Astrocyte (in vitro differentiated cells and primary cell): ENCODE measurements at regions not wholly inside any gene's neighbourhood (a gene's known extent, or its start where the extent isn't known, plus 50 kb on each side); places are given as distances from the start of the nearest gene placed in this dataset.

ENCODE experiments used
- DNase-seq: peaks from one replicate; pipeline ENCODE4 v3.0.0-alpha.2; 2010; ENCODE audit warnings: low read depth
- FAIRE-seq: peaks from 2 replicates; lab custom pipeline; 2011; peaks lifted over from hg19 to GRCh38; lab: Jason Lieb, UNC
- H2AFZ ChIP-seq: 2 replicates; pipeline ENCODE4 v1.6.0; 2012; ENCODE audit warnings: low read depth, low read length, inconsistent platforms
- H3K27ac ChIP-seq: 2 replicates; pipeline ENCODE4 v1.5.1; 2011; ENCODE audit warnings: low read depth, low read length, inconsistent platforms
- H3K27me3 ChIP-seq: 2 replicates; pipeline ENCODE4 v1.6.0; 2011; ENCODE audit warnings: low read length, inconsistent platforms; ENCODE audit not compliant: insufficient read depth
- H3K36me3 ChIP-seq: 2 replicates; pipeline ENCODE4 v1.5.1; 2011; ENCODE audit warnings: low read length, inconsistent platforms; ENCODE audit not compliant: insufficient read depth
- H3K4me1 ChIP-seq: 2 replicates; pipeline ENCODE4 v1.5.1; 2011; ENCODE audit warnings: low read length, inconsistent platforms; ENCODE audit not compliant: insufficient read depth
- H3K4me2 ChIP-seq: 2 replicates; pipeline ENCODE4 v1.6.0; 2012; ENCODE audit warnings: low read length, inconsistent platforms
- H3K4me3 ChIP-seq: 2 replicates; pipeline ENCODE4 v1.5.1; 2011; ENCODE audit warnings: low read depth, mild to moderate bottlenecking, low read length, inconsistent platforms; ENCODE audit not compliant: insufficient read depth
- H3K79me2 ChIP-seq: 2 replicates; pipeline ENCODE4 v1.6.0; 2012; ENCODE audit warnings: mild to moderate bottlenecking, low read length, inconsistent platforms; ENCODE audit not compliant: insufficient read depth
- H3K9ac ChIP-seq: 2 replicates; pipeline ENCODE4 v1.6.0; 2012; ENCODE audit warnings: mild to moderate bottlenecking, low read length, inconsistent platforms
- H3K9me3 ChIP-seq: 2 replicates; pipeline ENCODE4 v1.5.1; 2012; ENCODE audit warnings: low read depth, mild to moderate bottlenecking, low read length, inconsistent platforms; ENCODE audit not compliant: insufficient read depth
- H4K20me1 ChIP-seq: 2 replicates; pipeline ENCODE4 v1.6.0; 2012; ENCODE audit warnings: low read length, inconsistent platforms; ENCODE audit not compliant: insufficient read depth
- H3K27ac Mint-ChIP-seq: one replicate; pipeline ENCODE4 v1.8.0; 2021; ENCODE audit warnings: mild to moderate bottlenecking, mixed read lengths; ENCODE audit not compliant: unreplicated experiment
- H3K27me3 Mint-ChIP-seq: one replicate; pipeline ENCODE4 v1.8.0; 2021; ENCODE audit warnings: low read depth, mixed read lengths; ENCODE audit not compliant: unreplicated experiment
- H3K36me3 Mint-ChIP-seq: one replicate; pipeline ENCODE4 v1.8.0; 2021; ENCODE audit warnings: low read depth, mixed read lengths; ENCODE audit not compliant: unreplicated experiment
- H3K4me1 Mint-ChIP-seq: one replicate; pipeline ENCODE4 v1.8.0; 2021; ENCODE audit warnings: low read depth, mixed read lengths; ENCODE audit not compliant: unreplicated experiment
- H3K4me3 Mint-ChIP-seq: one replicate; pipeline ENCODE4 v1.8.0; 2021; ENCODE audit warnings: mild to moderate bottlenecking, moderate library complexity, mixed read lengths; ENCODE audit not compliant: unreplicated experiment
- H3K9me3 Mint-ChIP-seq: one replicate; pipeline ENCODE4 v1.8.0; 2021; ENCODE audit warnings: mild to moderate bottlenecking, mixed read lengths; ENCODE audit not compliant: unreplicated experiment
- CTCF ChIP-seq: IDR thresholded peaks from 2 replicates; pipeline ENCODE4 v1.5.1; 2011; ENCODE audit warnings: low read depth, mild to moderate bottlenecking, inconsistent platforms, low read length, moderate library complexity; ENCODE audit not compliant: insufficient read depth
- EZH2 ChIP-seq: IDR thresholded peaks from 2 replicates; pipeline ENCODE4 v1.6.1; 2012; ENCODE audit warnings: mild to moderate bottlenecking, low read length, inconsistent platforms; ENCODE audit not compliant: insufficient read depth

GRCh38 chr4:78675325-78675724 is 100.8 kb upstream of the BMP2K start:
- H3K9ac ChIP-seq, result no peak overlapping the region
- H3K4me2 ChIP-seq, result no peak overlapping the region
- no peak overlapping the region for H3K4me3 ChIP-seq
- H2AFZ ChIP-seq, result no peak overlapping the region
- H3K27ac Mint-ChIP-seq, result no peak overlapping the region
- no peaks in the 10 kb centered on the region for H3K9me3 ChIP-seq
- H3K4me1 ChIP-seq, result no peaks in the 10 kb centered on the region
- H3K36me3 ChIP-seq, result no peaks in the 10 kb centered on the region
- H3K27ac ChIP-seq, result no peak overlapping the region
- H3K4me1 Mint-ChIP-seq, result no peaks in the 10 kb centered on the region
- H3K9me3 Mint-ChIP-seq, result no peaks in the 10 kb centered on the region
- no peaks in the 10 kb centered on the region for H4K20me1 ChIP-seq
- no peaks in the 10 kb centered on the region for H3K79me2 ChIP-seq
- no peaks in the 10 kb centered on the region for H3K36me3 Mint-ChIP-seq
- H3K4me3 Mint-ChIP-seq, result no peak overlapping the region
- FAIRE-seq (no peak), DNase-seq (no peak)
- H3K27me3 ChIP-seq, result no peaks in the 10 kb centered on the region
- peaks cover 4% of the 10 kb centered on the region for H3K27me3 Mint-ChIP-seq
- TF ChIP-seq CTCF (no peak), EZH2 (no peak)

GRCh38 chr4:78682070-78682469 is 94.1 kb upstream of the BMP2K start:
- peaks cover 10% of the 10 kb centered on the region for H3K4me1 Mint-ChIP-seq
- FAIRE-seq (no peak), DNase-seq (no peak)
- H3K36me3 Mint-ChIP-seq, result no peaks in the 10 kb centered on the region
- H3K4me1 ChIP-seq, result peaks cover 7% of the 10 kb centered on the region
- no peaks in the 10 kb centered on the region for H3K79me2 ChIP-seq
- no peak overlapping the region for H3K27ac Mint-ChIP-seq
- H3K9ac ChIP-seq, result no peak overlapping the region
- peaks cover 4% of the 10 kb centered on the region for H3K27me3 Mint-ChIP-seq
- H3K36me3 ChIP-seq, result no peaks in the 10 kb centered on the region
- H3K4me3 Mint-ChIP-seq, result no peak overlapping the region
- no peak overlapping the region for H3K4me3 ChIP-seq
- no peaks in the 10 kb centered on the region for H3K9me3 Mint-ChIP-seq
- no peaks in the 10 kb centered on the region for H3K27me3 ChIP-seq
- no peak overlapping the region for H3K27ac ChIP-seq
- no peaks in the 10 kb centered on the region for H3K9me3 ChIP-seq
- no peak overlapping the region for H3K4me2 ChIP-seq
- TF ChIP-seq EZH2, result no peak
- TF ChIP-seq CTCF, result no peak
- no peaks in the 10 kb centered on the region for H4K20me1 ChIP-seq
- H2AFZ ChIP-seq, result no peak overlapping the region

- Histone ChIP-seq H3K4me3 (no peak overlapping the region), H3K4me2 (no peak overlapping the region), H3K27ac (no peak overlapping the region), H3K79me2 (no peaks in the 10 kb centered on the region), H3K36me3 (no peaks in the 10 kb centered on the region), H3K9ac (no peak overlapping the region), H3K9me3 (no peaks in the 10 kb centered on the region), H3K4me1 (peaks cover 7% of the 10 kb centered on the region), H3K27me3 (no peaks in the 10 kb centered on the region), H2AFZ (no peak overlapping the region), H4K20me1 (no peaks in the 10 kb centered on the region)
- TF ChIP-seq EZH2 (no peak), CTCF (no peak)
- DNase-seq (no peak), FAIRE-seq (no peak)
- Mint-ChIP-seq H3K4me1 (peaks cover 10% of the 10 kb centered on the region), H3K27ac (no peak overlapping the region), H3K36me3 (no peaks in the 10 kb centered on the region), H3K27me3 (peaks cover 4% of the 10 kb centered on the region), H3K4me3 (no peak overlapping the region), H3K9me3 (no peaks in the 10 kb centered on the region)
These were observed 92.8 kb upstream of the BMP2K start for GRCh38 chr4:78683352-78683751.
